ENCODE measurements at regions not wholly inside any gene's neighbourhood (a gene's known extent, or its start where the extent isn't known, plus 50 kb on each side); places are given as distances from the start of the nearest gene placed in this dataset.

DNA sequence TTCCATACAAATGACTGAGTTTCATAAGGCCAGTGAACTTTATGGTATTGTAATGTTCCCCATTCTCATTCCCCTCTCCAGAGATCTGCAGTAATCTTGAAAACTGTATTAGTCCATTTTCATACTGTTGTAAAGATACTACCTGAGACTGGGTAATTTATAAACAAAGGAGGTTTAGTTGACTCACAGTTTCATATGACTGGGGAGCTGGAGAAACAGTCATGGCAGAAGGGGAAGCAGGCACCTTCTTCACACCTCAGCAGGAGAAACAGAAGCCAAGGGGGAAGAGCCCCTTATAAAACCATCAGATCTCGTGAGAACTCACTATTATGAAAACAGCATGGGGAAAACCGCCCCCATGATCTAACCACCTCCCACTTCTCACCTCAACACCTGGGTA, 318.7 kb upstream of the KLF12 start:
- Histone ChIP-seq H3K27me3 (ENCODE audit: insufficient read depth, low read length) (no peaks in the 10 kb centered on the region), H3K4me1 (ENCODE audit: insufficient read depth, low read length) (no peaks in the 10 kb centered on the region), H3K9me3 (ENCODE audit: low read depth, low read length) (peaks cover 4% of the 10 kb centered on the region), H3K4me3 (ENCODE audit: low read length) (no peak overlapping the region)

GRCh38 chr13:74452176-74452575, 318.0 kb upstream of the KLF12 start:
- Histone ChIP-seq H3K4me1 (ENCODE audit: insufficient read depth, low read length) (no peaks in the 10 kb centered on the region), H3K9me3 (ENCODE audit: low read depth, low read length) (peaks cover 4% of the 10 kb centered on the region), H3K4me3 (ENCODE audit: low read length) (no peak overlapping the region), H3K27me3 (ENCODE audit: insufficient read depth, low read length) (no peaks in the 10 kb centered on the region)

GRCh38 chr13:74450964-74451363, 316.8 kb upstream of the KLF12 start:
- no peaks in the 10 kb centered on the region for H3K27me3 ChIP-seq (ENCODE audit: insufficient read depth, low read length)
- peaks cover 4% of the 10 kb centered on the region for H3K9me3 ChIP-seq (ENCODE audit: low read depth, low read length)
- no peak overlapping the region for H3K4me3 ChIP-seq (ENCODE audit: low read length)
- no peaks in the 10 kb centered on the region for H3K4me1 ChIP-seq (ENCODE audit: insufficient read depth, low read length)

GRCh38 chr13:74450525-74450845, 316.3 kb upstream of the KLF12 start:
- peaks cover 4% of the 10 kb centered on the region for H3K9me3 ChIP-seq (ENCODE audit: low read depth, low read length)
- no peaks in the 10 kb centered on the region for H3K4me1 ChIP-seq (ENCODE audit: insufficient read depth, low read length)
- no peak overlapping the region for H3K4me3 ChIP-seq (ENCODE audit: low read length)
- no peaks in the 10 kb centered on the region for H3K27me3 ChIP-seq (ENCODE audit: insufficient read depth, low read length)

GRCh38 chr13:74449811-74450524, 315.8 kb upstream of the KLF12 start:
- Histone ChIP-seq H3K9me3 (ENCODE audit: low read depth, low read length) (peaks cover 4% of the 10 kb centered on the region), H3K4me1 (ENCODE audit: insufficient read depth, low read length) (no peaks in the 10 kb centered on the region), H3K27me3 (ENCODE audit: insufficient read depth, low read length) (no peaks in the 10 kb centered on the region), H3K4me3 (ENCODE audit: low read length) (no peak overlapping the region)

GRCh38 chr13:74444864-74445479, 310.8 kb upstream of the KLF12 start:
- Histone ChIP-seq H3K4me3 (ENCODE audit: low read length) (no peak overlapping the region), H3K4me1 (ENCODE audit: insufficient read depth, low read length) (no peaks in the 10 kb centered on the region), H3K9me3 (ENCODE audit: low read depth, low read length) (no peaks in the 10 kb centered on the region), H3K27me3 (ENCODE audit: insufficient read depth, low read length) (peaks cover 6% of the 10 kb centered on the region)

DNA sequence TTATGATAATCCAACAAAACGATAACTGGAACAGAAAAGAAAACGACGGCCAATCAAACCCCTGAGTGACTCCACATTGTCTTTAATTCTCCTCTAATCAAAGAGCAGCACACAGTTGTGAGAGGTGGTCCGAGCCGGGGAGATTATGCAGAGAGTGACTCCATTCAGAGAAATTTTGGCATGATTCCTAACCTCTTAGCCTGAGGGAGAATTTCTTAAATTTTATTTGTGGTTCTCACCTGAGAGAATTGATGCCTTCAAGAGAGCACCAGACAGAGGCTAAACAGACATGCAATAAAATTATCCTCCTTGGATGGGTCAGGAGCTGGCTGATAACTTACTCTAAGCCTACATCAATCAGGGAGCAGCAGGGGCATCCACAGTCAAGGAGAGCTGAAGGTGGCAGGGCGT, 310.0 kb upstream of the KLF12 start:
- no peaks in the 10 kb centered on the region for H3K9me3 ChIP-seq (ENCODE audit: low read depth, low read length)
- H3K4me1 ChIP-seq (ENCODE audit: insufficient read depth, low read length) = no peaks in the 10 kb centered on the region
- H3K27me3 ChIP-seq (ENCODE audit: insufficient read depth, low read length) = peaks cover 6% of the 10 kb centered on the region
- H3K4me3 ChIP-seq (ENCODE audit: low read length) = no peak overlapping the region

DNA sequence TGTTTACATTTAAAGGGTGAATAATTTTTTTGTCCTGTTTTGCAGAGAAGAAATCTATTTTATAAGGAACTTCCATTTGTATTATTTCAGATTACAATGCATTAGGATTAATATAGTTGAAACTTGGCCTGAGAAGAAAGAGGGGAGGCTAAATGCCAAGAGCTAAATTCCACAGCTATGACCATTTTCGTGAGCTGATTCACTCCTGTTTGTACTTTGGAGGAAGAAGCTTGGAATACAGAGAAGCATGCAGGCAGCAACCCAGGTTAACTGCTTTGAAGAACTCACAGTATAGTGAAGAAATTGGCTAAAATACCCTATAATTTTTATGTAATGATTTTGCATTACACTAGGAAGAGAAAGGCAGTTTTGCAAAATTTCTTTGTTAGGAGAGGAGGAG, 309.4 kb upstream of the KLF12 start:
- H3K4me1 ChIP-seq (ENCODE audit: insufficient read depth, low read length) = no peaks in the 10 kb centered on the region
- no peak overlapping the region for H3K4me3 ChIP-seq (ENCODE audit: low read length)
- peaks cover 6% of the 10 kb centered on the region for H3K27me3 ChIP-seq (ENCODE audit: insufficient read depth, low read length)

DNA sequence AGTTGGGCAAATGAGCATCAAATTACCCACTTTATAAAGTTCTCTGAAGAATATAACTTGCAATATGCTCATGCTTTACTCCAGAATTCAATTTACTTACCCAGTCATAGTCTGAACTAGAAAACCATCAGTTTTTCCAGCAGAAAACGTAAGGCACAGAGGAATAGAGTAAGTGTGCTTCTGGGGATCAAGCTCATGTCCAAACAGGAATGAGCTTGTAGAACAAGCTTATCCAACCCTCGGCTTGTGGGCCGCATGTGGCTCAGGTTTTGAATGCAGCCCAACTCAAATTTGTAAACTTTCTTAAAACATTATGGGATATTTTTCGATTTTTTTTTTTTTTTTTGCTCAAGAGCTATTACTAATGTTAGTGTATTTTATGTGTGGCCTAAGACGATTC, 308.5 kb upstream of the KLF12 start:
- H3K27me3 ChIP-seq (ENCODE audit: insufficient read depth, low read length) = peaks cover 6% of the 10 kb centered on the region
- no peaks in the 10 kb centered on the region for H3K9me3 ChIP-seq (ENCODE audit: low read depth, low read length)
- H3K4me3 ChIP-seq (ENCODE audit: low read length) = no peak overlapping the region
- H3K4me1 ChIP-seq (ENCODE audit: insufficient read depth, low read length) = no peaks in the 10 kb centered on the region

More for the DNA sequence above, 309.4 kb upstream of the KLF12 start:
- no peaks in the 10 kb centered on the region for H3K9me3 ChIP-seq (ENCODE audit: low read depth, low read length)

DNA sequence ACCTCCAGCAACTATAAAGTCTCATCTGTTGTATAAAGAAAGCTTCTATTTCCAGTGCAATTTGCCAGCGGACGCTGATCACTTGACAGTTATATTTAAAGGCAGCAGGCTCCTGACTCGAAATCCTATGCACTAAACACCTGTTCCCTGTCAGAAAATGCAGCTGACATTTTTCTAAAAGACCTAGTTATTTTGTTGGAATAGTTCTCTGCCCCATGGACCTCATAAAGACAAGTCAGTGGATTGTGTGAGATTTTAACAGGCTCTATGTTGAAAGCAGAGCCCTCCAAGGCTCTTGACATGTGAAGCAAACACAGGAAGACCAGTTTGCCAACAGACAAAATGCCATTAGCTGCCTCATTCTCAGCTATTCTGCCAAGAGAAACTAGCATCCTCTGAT, 304.7 kb upstream of the KLF12 start:
- H3K9me3 ChIP-seq (ENCODE audit: low read depth, low read length) = no peaks in the 10 kb centered on the region
- H3K4me1 ChIP-seq (ENCODE audit: insufficient read depth, low read length) = no peaks in the 10 kb centered on the region
- no peak overlapping the region for H3K4me3 ChIP-seq (ENCODE audit: low read length)
- peaks cover 9% of the 10 kb centered on the region for H3K27me3 ChIP-seq (ENCODE audit: insufficient read depth, low read length)

- no peaks in the 10 kb centered on the region for H3K4me1 ChIP-seq (ENCODE audit: insufficient read depth, low read length)
- no peak overlapping the region for H3K4me3 ChIP-seq (ENCODE audit: low read length)
- peaks cover 3% of the 10 kb centered on the region for H3K27me3 ChIP-seq (ENCODE audit: insufficient read depth, low read length)
- H3K9me3 ChIP-seq (ENCODE audit: low read depth, low read length) = no peaks in the 10 kb centered on the region
Observed at GRCh38 chr13:74434782-74435181, 300.6 kb upstream of the KLF12 start.

DNA sequence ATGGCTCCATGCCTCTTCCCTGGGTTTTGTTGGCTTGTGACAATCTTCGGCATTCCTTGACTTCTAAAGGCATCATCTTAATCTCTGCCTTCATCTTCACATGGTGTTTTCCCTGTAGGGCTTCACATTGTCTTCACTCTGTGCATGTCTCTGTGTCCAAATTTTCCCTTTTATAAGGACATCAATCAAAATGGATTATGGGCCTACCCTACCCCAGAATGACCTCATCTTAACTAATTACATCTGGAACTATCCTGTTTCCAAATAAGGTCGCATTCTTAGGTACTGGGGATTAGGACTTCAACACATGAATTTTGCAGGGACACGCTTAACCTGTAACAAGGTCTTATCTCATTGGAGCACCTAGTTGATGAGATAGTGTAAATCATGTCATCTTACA, 290.3 kb upstream of the KLF12 start:
- Histone ChIP-seq H3K4me1 (ENCODE audit: insufficient read depth, low read length) (no peaks in the 10 kb centered on the region), H3K4me3 (ENCODE audit: low read length) (no peak overlapping the region), H3K9me3 (ENCODE audit: low read depth, low read length) (no peaks in the 10 kb centered on the region), H3K27me3 (ENCODE audit: insufficient read depth, low read length) (no peaks in the 10 kb centered on the region)

- Histone ChIP-seq H3K4me1 (ENCODE audit: insufficient read depth, low read length) (no peaks in the 10 kb centered on the region), H3K27me3 (ENCODE audit: insufficient read depth, low read length) (no peaks in the 10 kb centered on the region), H3K4me3 (ENCODE audit: low read length) (no peak overlapping the region), H3K9me3 (ENCODE audit: low read depth, low read length) (no peaks in the 10 kb centered on the region)
Observed at GRCh38 chr13:74423434-74423833, 289.2 kb upstream of the KLF12 start.

GRCh38 chr13:74414458-74414857, 280.3 kb upstream of the KLF12 start:
- Histone ChIP-seq H3K4me3 (ENCODE audit: low read length) (no peak overlapping the region), H3K27me3 (ENCODE audit: insufficient read depth, low read length) (no peaks in the 10 kb centered on the region), H3K4me1 (ENCODE audit: insufficient read depth, low read length) (no peaks in the 10 kb centered on the region), H3K9me3 (ENCODE audit: low read depth, low read length) (no peaks in the 10 kb centered on the region)

DNA sequence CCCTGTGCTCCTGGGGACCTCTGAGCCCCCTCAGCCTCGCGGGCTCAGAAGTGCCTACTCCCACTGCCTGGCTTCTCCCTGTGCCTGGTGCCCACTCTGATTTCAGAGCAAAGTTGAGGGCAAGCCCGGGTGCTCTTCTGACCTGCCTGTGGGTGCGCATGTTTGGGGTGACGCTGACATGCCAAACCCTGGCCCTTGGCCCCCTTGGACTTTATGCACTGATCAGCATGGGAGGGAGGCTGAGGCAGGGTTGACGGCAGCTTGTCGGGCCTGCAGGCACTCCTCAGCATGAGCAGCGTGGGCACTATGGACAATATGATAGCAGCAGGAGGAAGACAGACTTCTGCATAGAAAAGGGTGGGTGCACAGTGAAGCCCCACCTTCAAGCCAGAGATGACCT, 279.3 kb upstream of the KLF12 start:
- Histone ChIP-seq H3K4me3 (ENCODE audit: low read length) (no peak overlapping the region), H3K4me1 (ENCODE audit: insufficient read depth, low read length) (no peaks in the 10 kb centered on the region), H3K27me3 (ENCODE audit: insufficient read depth, low read length) (no peaks in the 10 kb centered on the region), H3K9me3 (ENCODE audit: low read depth, low read length) (no peaks in the 10 kb centered on the region)

DNA sequence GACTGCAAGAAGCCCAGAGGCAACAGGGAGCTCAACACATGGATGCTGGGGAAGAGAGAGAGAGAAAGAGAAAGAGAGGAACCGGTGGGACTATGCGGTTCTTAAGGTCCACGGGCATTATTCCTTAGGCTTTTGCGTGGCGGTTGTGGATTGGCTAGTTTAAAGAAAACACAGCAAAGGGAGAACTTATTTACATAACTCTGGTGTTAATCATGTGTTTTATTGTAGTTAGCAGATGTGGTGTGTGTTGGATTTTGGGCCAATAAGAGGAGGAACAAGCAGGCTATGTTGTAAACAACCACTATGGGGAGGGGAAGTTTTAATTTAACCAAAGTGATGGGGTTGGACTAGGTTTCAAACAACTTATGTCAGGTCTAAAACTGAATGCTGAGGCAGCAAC, 275.3 kb upstream of the KLF12 start:
- Histone ChIP-seq H3K9me3 (ENCODE audit: low read depth, low read length) (no peaks in the 10 kb centered on the region), H3K4me3 (ENCODE audit: low read length) (no peak overlapping the region), H3K4me1 (ENCODE audit: insufficient read depth, low read length) (no peaks in the 10 kb centered on the region), H3K27me3 (ENCODE audit: insufficient read depth, low read length) (no peaks in the 10 kb centered on the region)
